Upper lobe of right lung (tissue), 1 donor: ENCODE measurements at regions not wholly inside any gene's neighbourhood (a gene's known extent, or its start where the extent isn't known, plus 50 kb on each side); places are given as distances from the start of the nearest gene placed in this dataset.

Experiments
- ATAC-seq: fragments of 200-7000 bp; cut with Tn5 transposase; one replicate; pipeline ENCODE4 v1.9.1; 2020; ENCODE audit warnings: mild to moderate bottlenecking, moderate library complexity
- DNase-seq: peaks from one replicate; pipeline ENCODE4 v3.0.0-alpha.2; 2020
- H3K27ac ChIP-seq: fragments of 200-600 bp; one replicate; pipeline ENCODE4 v1.8.0; 2022
- H3K27me3 ChIP-seq: fragments of 200-600 bp; one replicate; pipeline ENCODE4 v1.8.0; 2022; ENCODE audit warnings: mild to moderate bottlenecking
- H3K36me3 ChIP-seq: fragments of 200-600 bp; one replicate; pipeline ENCODE4 v1.8.0; 2022
- H3K4me1 ChIP-seq: fragments of 200-600 bp; one replicate; pipeline ENCODE4 v1.8.0; 2022
- H3K4me3 ChIP-seq: fragments of 200-600 bp; one replicate; pipeline ENCODE4 v1.8.0; 2022; ENCODE audit warnings: mild to moderate bottlenecking
- H3K9me3 ChIP-seq: fragments of 200-600 bp; one replicate; pipeline ENCODE4 v1.8.0; 2022
- CTCF ChIP-seq: fragments of 200-600 bp; IDR thresholded peaks from one replicate; pipeline ENCODE4 v1.8.0; 2022; ENCODE audit warnings: antibody characterized with exemption
- intact Hi-C: fragments of 100-400 bp; cut with DNase I; formaldehyde crosslinking; loops from one replicate; pipeline ENCODE4 v1.11.0; 2022
- donor health status: DM: no; HTN: yes; CAD: no; lungs with severe emphysema.

DNA sequence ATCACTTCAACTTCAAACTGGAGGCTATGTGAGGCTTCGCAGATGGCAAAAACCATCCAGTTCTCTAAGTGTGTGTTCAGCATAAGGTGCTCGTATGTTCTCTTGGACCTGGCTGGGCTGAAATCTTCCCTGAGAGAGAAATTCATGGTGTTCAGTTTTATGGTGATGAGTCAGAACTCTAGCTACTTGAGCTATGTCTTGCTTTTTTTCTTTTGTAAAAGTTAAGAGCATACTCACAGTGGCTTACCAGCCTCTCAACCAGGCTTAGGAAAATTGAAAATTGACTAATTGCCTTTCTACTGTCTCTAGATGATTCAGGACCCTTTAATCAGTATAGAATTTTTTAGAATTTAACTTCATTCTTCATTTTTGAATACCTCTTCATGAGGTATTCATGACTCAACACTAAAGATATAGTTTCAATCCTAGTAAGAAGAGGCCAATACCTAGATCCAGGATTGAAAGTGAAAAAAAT lies 617.5 kb downstream of the TBL1XR1 start:
- intact Hi-C loops: no loop called here
- Histone ChIP-seq H3K36me3 (no peaks in the 10 kb centered on the region), H3K27me3 (no peaks in the 10 kb centered on the region), H3K9me3 (no peaks in the 10 kb centered on the region), H3K27ac (no peak overlapping the region), H3K4me3 (no peak overlapping the region), H3K4me1 (no peaks in the 10 kb centered on the region)
- no peak for TF ChIP-seq CTCF
- no peak for DNase-seq
- ATAC-seq: no peak

DNA sequence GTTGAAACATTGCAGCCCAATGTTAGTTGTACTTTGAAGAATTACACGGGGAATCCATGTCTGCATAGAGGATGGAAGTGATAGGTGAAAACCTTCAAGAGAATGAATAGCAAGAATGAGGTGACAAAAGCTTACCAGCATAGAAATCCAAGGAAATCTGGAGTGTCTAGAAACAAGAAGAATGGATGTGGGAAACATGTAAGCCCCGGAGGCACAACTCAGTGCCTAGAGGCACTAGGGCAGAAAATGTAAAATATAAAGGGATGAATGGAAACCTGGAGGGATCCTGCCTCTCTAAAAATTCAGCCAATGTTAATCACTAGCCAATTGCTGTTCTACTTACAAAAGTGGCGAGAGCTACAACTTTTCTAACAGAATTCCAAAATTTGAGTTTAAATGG lies 619.0 kb downstream of the TBL1XR1 start:
- no peak overlapping the region for H3K27ac ChIP-seq
- no peak for ATAC-seq
- H3K4me3 ChIP-seq: no peak overlapping the region
- H3K9me3 ChIP-seq: no peaks in the 10 kb centered on the region
- no peaks in the 10 kb centered on the region for H3K4me1 ChIP-seq
- no peaks in the 10 kb centered on the region for H3K27me3 ChIP-seq
- no peak for TF ChIP-seq CTCF
- intact Hi-C loops: no loop called here
- no peak for DNase-seq
- no peaks in the 10 kb centered on the region for H3K36me3 ChIP-seq

GRCh38 chr3:176577447-176577846 lies 619.8 kb downstream of the TBL1XR1 start:
- no peak for ATAC-seq
- no peak for DNase-seq

DNA sequence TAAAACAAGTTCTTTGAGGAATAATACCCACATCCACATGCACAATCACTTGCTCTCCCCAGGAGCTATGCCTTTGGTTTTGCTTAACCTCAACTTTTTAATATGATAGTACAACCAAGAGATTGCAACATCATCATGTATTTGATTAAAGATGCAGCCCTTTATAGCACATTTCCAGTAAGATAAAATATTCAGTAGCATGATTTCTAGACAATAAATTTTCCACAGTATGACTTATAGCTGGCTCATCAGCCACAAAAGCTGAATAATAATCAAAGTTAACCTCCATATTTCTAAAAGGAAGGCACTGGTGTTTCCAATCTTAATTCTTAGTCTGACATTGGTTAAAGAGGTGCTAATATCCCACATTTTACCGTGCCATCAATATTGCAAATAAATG lies 622.5 kb downstream of the TBL1XR1 start:
- Histone ChIP-seq H3K27me3 (no peaks in the 10 kb centered on the region), H3K4me3 (no peak overlapping the region), H3K4me1 (no peaks in the 10 kb centered on the region), H3K9me3 (no peaks in the 10 kb centered on the region), H3K36me3 (no peaks in the 10 kb centered on the region), H3K27ac (no peak overlapping the region)
- intact Hi-C loops: no loop called here
- TF ChIP-seq CTCF: no peak
- no peak for ATAC-seq
- DNase-seq: no peak

More at GRCh38 chr3:176577447-176577846, 619.8 kb downstream of the TBL1XR1 start:
- intact Hi-C loops: no loop called here
- Histone ChIP-seq H3K27me3 (no peaks in the 10 kb centered on the region), H3K36me3 (no peaks in the 10 kb centered on the region), H3K27ac (no peak overlapping the region), H3K4me3 (no peak overlapping the region), H3K4me1 (no peaks in the 10 kb centered on the region), H3K9me3 (no peaks in the 10 kb centered on the region)
- no peak for TF ChIP-seq CTCF

GRCh38 chr3:176571926-176572325 lies 625.4 kb downstream of the TBL1XR1 start:
- no peaks in the 10 kb centered on the region for H3K36me3 ChIP-seq
- intact Hi-C loops: no loop called here

More at GRCh38 chr3:176571926-176572325, 625.4 kb downstream of the TBL1XR1 start:
- Histone ChIP-seq H3K4me3 (no peak overlapping the region), H3K27me3 (no peaks in the 10 kb centered on the region), H3K4me1 (no peaks in the 10 kb centered on the region), H3K27ac (no peak overlapping the region), H3K9me3 (no peaks in the 10 kb centered on the region)
- ATAC-seq (no peak), DNase-seq (no peak)
- no peak for TF ChIP-seq CTCF
